ENCODE measurements at regions not wholly inside any gene's neighbourhood (a gene's known extent, or its start where the extent isn't known, plus 50 kb on each side); places are given as distances from the start of the nearest gene placed in this dataset.
A peak's percentile ranks its signal among the peaks of the same experiment; 100 is the strongest.

GRCh38 chr10:114726820-114727271, 68.8 kb upstream of the ABLIM1 start (continued):
- no peak for TF ChIP-seq ZNF658 (tag by site-specific recombination; IDR thresholded peaks at IDR 0.05)
- TF ChIP-seq ZNF211 (tag by site-specific recombination; IDR thresholded peaks at IDR 0.05; ENCODE audit: low read depth): no peak
- TF ChIP-seq ZNF274 (IDR thresholded peaks at IDR 0.05; ENCODE audit: low read length): no peak
- no peak for TF ChIP-seq ZNF274 (tag by site-specific recombination; IDR thresholded peaks at IDR 0.05; ENCODE audit: borderline replicate concordance)
- no peak for TF ChIP-seq ZNF626 (tag by site-specific recombination; IDR thresholded peaks at IDR 0.05)
- no peak for TF ChIP-seq ZNF621 (tag by site-specific recombination; IDR thresholded peaks at IDR 0.05)
- peak; percentile 72 for TF ChIP-seq INSM2 (tag by site-specific recombination; IDR thresholded peaks at IDR 0.05)
- no peak for TF ChIP-seq ZBTB6 (tag by site-specific recombination; IDR thresholded peaks at IDR 0.05)
- TF ChIP-seq ZBTB7A (tag by site-specific recombination; IDR thresholded peaks at IDR 0.05; ENCODE audit: low read depth): no peak
- no peak for TF ChIP-seq ZFP37 (tag by site-specific recombination; IDR thresholded peaks at IDR 0.05)
- no peak for TF ChIP-seq GLI2 (tag by site-specific recombination; IDR thresholded peaks at IDR 0.05; ENCODE audit: borderline replicate concordance, low read depth)
- TF ChIP-seq SP3 (tag by site-specific recombination; IDR thresholded peaks at IDR 0.05): peak; percentile 64
- TF ChIP-seq PRDM6 (tag by site-specific recombination; IDR thresholded peaks at IDR 0.05): peak; percentile 81
- no peak for TF ChIP-seq GLIS2 (tag by site-specific recombination; IDR thresholded peaks at IDR 0.05)
- no peak for TF ChIP-seq MEIS1 (CRISPR knock-in tag; IDR thresholded peaks at IDR 0.05; ENCODE audit: borderline replicate concordance)
- no peak for TF ChIP-seq ZNF768 (tag by site-specific recombination; IDR thresholded peaks at IDR 0.05)
- TF ChIP-seq ZNF645 (tag by site-specific recombination; IDR thresholded peaks at IDR 0.05): no peak
- TF ChIP-seq ZNF398 (tag by site-specific recombination; IDR thresholded peaks at IDR 0.05): peak; percentile 47
- TF ChIP-seq SETDB1 (IDR thresholded peaks at IDR 0.05; ENCODE audit: insufficient read length, low read length): no peak
- no peak for TF ChIP-seq ZNF19 (tag by site-specific recombination; IDR thresholded peaks at IDR 0.05; ENCODE audit: low read depth)
- no peak for TF ChIP-seq HOXA7 (CRISPR knock-in tag; IDR thresholded peaks at IDR 0.05; ENCODE audit: borderline replicate concordance)
- peak; percentile 73 for TF ChIP-seq ZBTB21 (tag by site-specific recombination; IDR thresholded peaks at IDR 0.05)
- peak; percentile 64; the same call in 1 of the 2 replicates for TF ChIP-seq PRDM4 (tag by site-specific recombination; IDR thresholded peaks at IDR 0.05)
- no peak for TF ChIP-seq ZSCAN30 (tag by site-specific recombination; IDR thresholded peaks at IDR 0.05)
- no peak for TF ChIP-seq ZNF121 (tag by site-specific recombination; IDR thresholded peaks at IDR 0.05)
- no peak for TF ChIP-seq ZNF707 (tag by site-specific recombination; IDR thresholded peaks at IDR 0.05)
- no peak for TF ChIP-seq HIC1 (tag by site-specific recombination; IDR thresholded peaks at IDR 0.05)
- 0 out of 2 replicates have a peak, but pooled peaks have one; percentile 27 for TF ChIP-seq KLF16 (tag by site-specific recombination; IDR thresholded peaks at IDR 0.05)
- peak; percentile 63 for TF ChIP-seq ZNF366 (tag by site-specific recombination; conservative IDR thresholded peaks at IDR 0.05)
